ENCODE measurements at regions not wholly inside any gene's neighbourhood (a gene's known extent, or its start where the extent isn't known, plus 50 kb on each side); places are given as distances from the start of the nearest gene placed in this dataset.

- H3K27ac ChIP-seq (ENCODE audit: low read length in 2 of 2) = no peak overlapping the region
- 85% methylated on average over 7 of the region's 10 CpGs for WGBS (ENCODE audit: insufficient coverage)
- intact Hi-C loops (cut with micrococcal nuclease) = no loop called here
- no peaks in the 10 kb centered on the region for H3K27me3 ChIP-seq (replicated peaks in 1 of 4; ENCODE audit: control extremely low read depth in 1 of 4, control insufficient read depth in 3 of 4, insufficient read depth in 4 of 4, low read length in 3 of 4)
- H3K4me3 Mint-ChIP-seq = no peak overlapping the region
- DNase-seq = no peak
- no peaks in the 10 kb centered on the region for H3K79me2 ChIP-seq (ENCODE audit: control insufficient read depth, insufficient read depth, low read length)
- no peak overlapping the region for H3K9ac ChIP-seq (ENCODE audit: low read length)
- ChIA-PET CTCF (no interaction called here), POLR2A (no interaction called here)
- H3K27me3 Mint-ChIP-seq = peaks cover 5% of the 10 kb centered on the region
- H2AFZ ChIP-seq (ENCODE audit: insufficient read depth, low read depth, low read length, poor library complexity, severe bottlenecking) = no peak overlapping the region
- H3K4me1 ChIP-seq (ENCODE audit: control insufficient read depth in 2 of 2, insufficient read depth in 2 of 2, low read length in 2 of 2) = no peaks in the 10 kb centered on the region
- H3K9me3 Mint-ChIP-seq (ENCODE audit: insufficient read depth) = peaks cover 1% of the 10 kb centered on the region
- no peaks in the 10 kb centered on the region for H4K20me1 ChIP-seq (ENCODE audit: control insufficient read depth, insufficient read depth, low read length, poor library complexity, severe bottlenecking)
- H3K4me2 ChIP-seq (replicated peaks; ENCODE audit: low read depth, low read length, poor library complexity, severe bottlenecking) = no peak overlapping the region
- no peaks in the 10 kb centered on the region for H3K9me3 ChIP-seq (ENCODE audit: control extremely low read depth in 1 of 3, control insufficient read depth in 2 of 3, insufficient read depth in 1 of 3, low read length in 2 of 3)
- no peaks in the 10 kb centered on the region for H3K4me1 Mint-ChIP-seq
- no peak for ATAC-seq (ENCODE audit: low read depth)
- no peak overlapping the region for H3K27ac Mint-ChIP-seq
- no peak overlapping the region for H3K4me3 ChIP-seq (ENCODE audit: control extremely low read depth in 1 of 5, extremely low read depth in 1 of 5, insufficient read depth in 1 of 5, low read depth in 2 of 5, low read length in 4 of 5)
- TF ChIP-seq CTCF (IDR thresholded peaks at IDR 0.05) (no peak), EZH2 (IDR thresholded peaks at IDR 0.05; ENCODE audit: borderline replicate concordance, insufficient read depth, low read depth, low read length, poor library complexity, severe bottlenecking) (no peak)
- no peaks in the 10 kb centered on the region for H3K36me3 ChIP-seq (replicated peaks in 1 of 2; ENCODE audit: control extremely low read depth in 1 of 2, control insufficient read depth in 1 of 2, extremely low read depth in 1 of 2, insufficient read depth in 2 of 2, low read length in 1 of 2)
These were observed 73.8 kb upstream of the BMPER start for GRCh38 chr7:33831389-33832141.

GRCh38 chr7:33832271-33832721, 73.0 kb upstream of the BMPER start:
- 70% methylated on average over 2 of the region's 7 CpGs for WGBS (ENCODE audit: insufficient coverage)
- Mint-ChIP-seq H3K4me3 (no peak overlapping the region), H3K9me3 (ENCODE audit: insufficient read depth) (peaks cover 7% of the 10 kb centered on the region), H3K27ac (no peak overlapping the region), H3K27me3 (peaks cover 5% of the 10 kb centered on the region), H3K4me1 (no peaks in the 10 kb centered on the region)
- no peak overlapping the region for H3K4me2 ChIP-seq (replicated peaks; ENCODE audit: low read depth, low read length, poor library complexity, severe bottlenecking)
- no peaks in the 10 kb centered on the region for H4K20me1 ChIP-seq (ENCODE audit: control insufficient read depth, insufficient read depth, low read length, poor library complexity, severe bottlenecking)
- CTCF ChIA-PET = no interaction called here
- TF ChIP-seq CTCF (IDR thresholded peaks at IDR 0.05) (no peak), EZH2 (IDR thresholded peaks at IDR 0.05; ENCODE audit: borderline replicate concordance, insufficient read depth, low read depth, low read length, poor library complexity, severe bottlenecking) (no peak)
- H3K36me3 ChIP-seq (replicated peaks in 1 of 2; ENCODE audit: control extremely low read depth in 1 of 2, control insufficient read depth in 1 of 2, extremely low read depth in 1 of 2, insufficient read depth in 2 of 2, low read length in 1 of 2) = no peaks in the 10 kb centered on the region
- no peaks in the 10 kb centered on the region for H3K79me2 ChIP-seq (ENCODE audit: control insufficient read depth, insufficient read depth, low read length)
- no peak overlapping the region for H3K4me3 ChIP-seq (ENCODE audit: control extremely low read depth in 1 of 5, extremely low read depth in 1 of 5, insufficient read depth in 1 of 5, low read depth in 2 of 5, low read length in 4 of 5)
- ATAC-seq (ENCODE audit: low read depth) (no peak), DNase-seq (no peak)
- H3K9me3 ChIP-seq (ENCODE audit: control extremely low read depth in 1 of 3, control insufficient read depth in 2 of 3, insufficient read depth in 1 of 3, low read length in 2 of 3) = peaks cover 0 to 1% (median 0%) of the 10 kb centered on the region in 3 donors
- H3K27ac ChIP-seq (ENCODE audit: low read length in 2 of 2) = no peak overlapping the region
- intact Hi-C loops (cut with micrococcal nuclease) = no loop called here
- no peaks in the 10 kb centered on the region for H3K27me3 ChIP-seq (replicated peaks in 1 of 4; ENCODE audit: control extremely low read depth in 1 of 4, control insufficient read depth in 3 of 4, insufficient read depth in 4 of 4, low read length in 3 of 4)
- H3K9ac ChIP-seq (ENCODE audit: low read length) = no peak overlapping the region
- POLR2A ChIA-PET = no interaction called here
- no peak overlapping the region for H2AFZ ChIP-seq (ENCODE audit: insufficient read depth, low read depth, low read length, poor library complexity, severe bottlenecking)
- no peaks in the 10 kb centered on the region for H3K4me1 ChIP-seq (ENCODE audit: control insufficient read depth in 2 of 2, insufficient read depth in 2 of 2, low read length in 2 of 2)
